GM04504 (cell line): ENCODE measurements at regions not wholly inside any gene's neighbourhood (a gene's known extent, or its start where the extent isn't known, plus 50 kb on each side); places are given as distances from the start of the nearest gene placed in this dataset.
A peak's percentile ranks its signal among the peaks of the same experiment; 100 is the strongest.

ENCODE experiments used
- DNase-seq: peaks from one replicate; pipeline ENCODE4 v3.0.0-alpha.2; 2012; ENCODE audit warnings: low read depth

GRCh38 chr2:217722883-217723472, 279.8 kb downstream of the TNS1 start:
- DNase-seq, result peak; percentile 62

- DNase-seq, result no peak
Observed at GRCh38 chr2:217717646-217718045, 285.1 kb downstream of the TNS1 start.

GRCh38 chr2:217715484-217715883, 287.3 kb downstream of the TNS1 start:
- DNase-seq, result no peak

- DNase-seq, result no peak
Observed at GRCh38 chr2:217714287-217714751, 288.5 kb downstream of the TNS1 start.

GRCh38 chr2:217713395-217714286, 289.2 kb downstream of the TNS1 start:
- no peak for DNase-seq

GRCh38 chr2:217712431-217712830, 290.4 kb downstream of the TNS1 start:
- DNase-seq, result no peak

GRCh38 chr2:217711188-217711587, 291.6 kb downstream of the TNS1 start:
- no peak for DNase-seq

GRCh38 chr2:217710211-217710765, 292.5 kb downstream of the TNS1 start:
- peak; percentile 62 for DNase-seq

GRCh38 chr2:217709478-217710210, 293.2 kb downstream of the TNS1 start:
- peak; percentile 65 for DNase-seq

GRCh38 chr2:217707131-217707611, 295.6 kb downstream of the TNS1 start:
- no peak for DNase-seq

- DNase-seq, result no peak
Observed at GRCh38 chr2:217706513-217706912, 296.3 kb downstream of the TNS1 start.

GRCh38 chr2:217706095-217706494, 296.7 kb downstream of the TNS1 start:
- no peak for DNase-seq

GRCh38 chr2:217705461-217705860, 297.3 kb downstream of the TNS1 start:
- no peak for DNase-seq

GRCh38 chr2:217703999-217704398, 298.8 kb downstream of the TNS1 start:
- no peak for DNase-seq

GRCh38 chr2:217703102-217703501, 299.7 kb downstream of the TNS1 start:
- DNase-seq, result no peak

- no peak for DNase-seq
Observed at GRCh38 chr2:217701622-217702021, 301.2 kb downstream of the TNS1 start.

- DNase-seq, result no peak
Observed at GRCh38 chr2:217698691-217699090, 304.1 kb downstream of the TNS1 start.

GRCh38 chr2:217695033-217695520, 307.7 kb downstream of the TNS1 start:
- peak; percentile 96 for DNase-seq

GRCh38 chr2:217694291-217694690, 308.5 kb downstream of the TNS1 start:
- no peak for DNase-seq

- DNase-seq, result no peak
Observed at GRCh38 chr2:217693363-217693762, 309.4 kb downstream of the TNS1 start.

- DNase-seq, result no peak
Observed at GRCh38 chr2:217691920-217692666, 310.7 kb downstream of the TNS1 start.
